ENCODE measurements at regions not wholly inside any gene's neighbourhood (a gene's known extent, or its start where the extent isn't known, plus 50 kb on each side); places are given as distances from the start of the nearest gene placed in this dataset.

- TF ChIP-seq CTCF (conservative IDR thresholded peaks at IDR 0.05; ENCODE audit: low read depth, low read length) (no peak), POLR2A (IDR thresholded peaks at IDR 0.05; ENCODE audit: low read depth, low read length) (no peak), SMC3 (IDR thresholded peaks at IDR 0.05; ENCODE audit: low read depth, low read length) (no peak), USF2 (IDR thresholded peaks at IDR 0.05; ENCODE audit: low read depth, low read length) (no peak), RAD21 (IDR thresholded peaks at IDR 0.05; ENCODE audit: low read length) (no peak), CEBPB (IDR thresholded peaks at IDR 0.05; ENCODE audit: low read depth, low read length) (no peak), ELK1 (IDR thresholded peaks at IDR 0.05; ENCODE audit: borderline replicate concordance, low read depth, low read length) (no peak)
Measured at GRCh38 chr13:21235174-21235573, 58.7 kb downstream of the MRPL57 start.

All from IMR-90 (cell line).